HepG2 (cell line): ENCODE measurements at regions not wholly inside any gene's neighbourhood (a gene's known extent, or its start where the extent isn't known, plus 50 kb on each side); places are given as distances from the start of the nearest gene placed in this dataset.

Experiments used
- CTCF ChIP-seq: sonication (generic); formaldehyde crosslinking; IDR thresholded peaks from 2 replicates; pipeline ENCODE4 v1.5.0; 2020; ENCODE audit warnings: mild to moderate bottlenecking, missing genetic modification reagents, moderate library complexity
- ZNF3 ChIP-seq: IDR thresholded peaks from 2 replicates; pipeline ENCODE4 v1.7.0; 2017; ENCODE audit warnings: inconsistent platforms
- ZNF30 ChIP-seq: sonication (generic); formaldehyde crosslinking; IDR thresholded peaks from 2 replicates; pipeline ENCODE4 v1.5.0; 2020; ENCODE audit warnings: mild to moderate bottlenecking, missing genetic modification reagents
- TF ChIP-seq, protein P1 (sequence below): sonication (generic); formaldehyde crosslinking; IDR thresholded peaks from 2 replicates; pipeline ENCODE4 v1.5.0; 2020; ENCODE audit warnings: missing genetic modification reagents
- TF ChIP-seq, protein P2 (sequence below): sonication (generic); formaldehyde crosslinking; conservative IDR thresholded peaks from 2 replicates; pipeline ENCODE4 v1.5.0; 2020; ENCODE audit warnings: missing genetic modification reagents

DNA sequence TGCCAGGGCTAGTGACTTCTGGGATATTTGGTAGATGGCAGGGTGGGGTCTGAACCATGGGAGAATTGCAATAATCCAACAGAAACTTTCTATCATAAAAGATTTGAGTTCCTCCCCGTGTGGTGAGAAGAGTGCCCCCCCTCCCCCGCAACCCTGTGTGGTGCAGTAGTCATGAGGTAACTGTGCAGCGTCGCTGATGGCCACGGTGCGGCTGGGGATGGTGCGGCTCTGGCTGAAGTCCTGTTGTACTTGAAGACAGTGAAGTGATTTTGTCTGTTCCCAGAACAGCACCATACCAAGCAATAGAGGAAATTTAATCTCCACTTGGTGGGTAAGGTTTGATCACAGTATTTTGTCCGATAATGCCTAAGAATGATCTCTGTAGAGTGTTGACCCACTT is 654.8 kb upstream of the POU3F2 start:
- TF ChIP-seq ZNF3 (CRISPR knock-in tag) (no peak), CTCF (CRISPR knock-in tag) (no peak), ZNF30 (CRISPR knock-in tag) (no peak)
- TF ChIP-seq, protein P1, sequence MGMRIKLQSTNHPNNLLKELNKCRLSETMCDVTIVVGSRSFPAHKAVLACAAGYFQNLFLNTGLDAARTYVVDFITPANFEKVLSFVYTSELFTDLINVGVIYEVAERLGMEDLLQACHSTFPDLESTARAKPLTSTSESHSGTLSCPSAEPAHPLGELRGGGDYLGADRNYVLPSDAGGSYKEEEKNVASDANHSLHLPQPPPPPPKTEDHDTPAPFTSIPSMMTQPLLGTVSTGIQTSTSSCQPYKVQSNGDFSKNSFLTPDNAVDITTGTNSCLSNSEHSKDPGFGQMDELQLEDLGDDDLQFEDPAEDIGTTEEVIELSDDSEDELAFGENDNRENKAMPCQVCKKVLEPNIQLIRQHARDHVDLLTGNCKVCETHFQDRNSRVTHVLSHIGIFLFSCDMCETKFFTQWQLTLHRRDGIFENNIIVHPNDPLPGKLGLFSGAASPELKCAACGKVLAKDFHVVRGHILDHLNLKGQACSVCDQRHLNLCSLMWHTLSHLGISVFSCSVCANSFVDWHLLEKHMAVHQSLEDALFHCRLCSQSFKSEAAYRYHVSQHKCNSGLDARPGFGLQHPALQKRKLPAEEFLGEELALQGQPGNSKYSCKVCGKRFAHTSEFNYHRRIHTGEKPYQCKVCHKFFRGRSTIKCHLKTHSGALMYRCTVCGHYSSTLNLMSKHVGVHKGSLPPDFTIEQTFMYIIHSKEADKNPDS (CRISPR knock-in tag): no peak
- TF ChIP-seq, protein P2, sequence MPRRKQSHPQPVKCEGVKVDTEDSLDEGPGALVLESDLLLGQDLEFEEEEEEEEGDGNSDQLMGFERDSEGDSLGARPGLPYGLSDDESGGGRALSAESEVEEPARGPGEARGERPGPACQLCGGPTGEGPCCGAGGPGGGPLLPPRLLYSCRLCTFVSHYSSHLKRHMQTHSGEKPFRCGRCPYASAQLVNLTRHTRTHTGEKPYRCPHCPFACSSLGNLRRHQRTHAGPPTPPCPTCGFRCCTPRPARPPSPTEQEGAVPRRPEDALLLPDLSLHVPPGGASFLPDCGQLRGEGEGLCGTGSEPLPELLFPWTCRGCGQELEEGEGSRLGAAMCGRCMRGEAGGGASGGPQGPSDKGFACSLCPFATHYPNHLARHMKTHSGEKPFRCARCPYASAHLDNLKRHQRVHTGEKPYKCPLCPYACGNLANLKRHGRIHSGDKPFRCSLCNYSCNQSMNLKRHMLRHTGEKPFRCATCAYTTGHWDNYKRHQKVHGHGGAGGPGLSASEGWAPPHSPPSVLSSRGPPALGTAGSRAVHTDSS (CRISPR knock-in tag): no peak
